ENCODE measurements at regions not wholly inside any gene's neighbourhood (a gene's known extent, or its start where the extent isn't known, plus 50 kb on each side); places are given as distances from the start of the nearest gene placed in this dataset.

DNA sequence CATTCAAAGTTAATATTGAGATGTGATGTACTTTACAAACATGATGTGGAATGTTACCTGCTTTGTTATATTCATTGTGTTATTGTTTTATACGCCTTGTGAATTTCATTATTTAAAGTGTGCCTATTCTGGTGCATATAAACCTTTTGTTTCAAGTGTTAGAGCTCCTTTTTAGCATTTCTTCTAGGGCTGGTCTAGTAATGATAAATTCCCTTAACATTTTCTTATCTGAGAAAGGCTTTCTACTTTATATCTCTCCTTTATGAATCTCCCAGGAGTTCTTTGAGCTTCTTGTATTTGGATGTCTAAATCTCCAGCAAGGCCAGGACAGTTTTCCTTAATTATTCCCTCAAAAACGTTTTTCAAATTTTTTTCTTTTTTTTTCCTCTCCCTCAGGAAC, 1005.6 kb downstream of the IGSF11 start:
- H3K4me3 ChIP-seq (ENCODE audit: control insufficient read depth, low read depth, low read length) = no peak overlapping the region
- TF ChIP-seq, protein P1, sequence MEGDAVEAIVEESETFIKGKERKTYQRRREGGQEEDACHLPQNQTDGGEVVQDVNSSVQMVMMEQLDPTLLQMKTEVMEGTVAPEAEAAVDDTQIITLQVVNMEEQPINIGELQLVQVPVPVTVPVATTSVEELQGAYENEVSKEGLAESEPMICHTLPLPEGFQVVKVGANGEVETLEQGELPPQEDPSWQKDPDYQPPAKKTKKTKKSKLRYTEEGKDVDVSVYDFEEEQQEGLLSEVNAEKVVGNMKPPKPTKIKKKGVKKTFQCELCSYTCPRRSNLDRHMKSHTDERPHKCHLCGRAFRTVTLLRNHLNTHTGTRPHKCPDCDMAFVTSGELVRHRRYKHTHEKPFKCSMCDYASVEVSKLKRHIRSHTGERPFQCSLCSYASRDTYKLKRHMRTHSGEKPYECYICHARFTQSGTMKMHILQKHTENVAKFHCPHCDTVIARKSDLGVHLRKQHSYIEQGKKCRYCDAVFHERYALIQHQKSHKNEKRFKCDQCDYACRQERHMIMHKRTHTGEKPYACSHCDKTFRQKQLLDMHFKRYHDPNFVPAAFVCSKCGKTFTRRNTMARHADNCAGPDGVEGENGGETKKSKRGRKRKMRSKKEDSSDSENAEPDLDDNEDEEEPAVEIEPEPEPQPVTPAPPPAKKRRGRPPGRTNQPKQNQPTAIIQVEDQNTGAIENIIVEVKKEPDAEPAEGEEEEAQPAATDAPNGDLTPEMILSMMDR (conservative IDR thresholded peaks at IDR 0.05; ENCODE audit: control insufficient read depth, insufficient read depth, low read depth, low read length) = no peak
- DNase-seq (ENCODE audit: low read depth) = no peak

DNA sequence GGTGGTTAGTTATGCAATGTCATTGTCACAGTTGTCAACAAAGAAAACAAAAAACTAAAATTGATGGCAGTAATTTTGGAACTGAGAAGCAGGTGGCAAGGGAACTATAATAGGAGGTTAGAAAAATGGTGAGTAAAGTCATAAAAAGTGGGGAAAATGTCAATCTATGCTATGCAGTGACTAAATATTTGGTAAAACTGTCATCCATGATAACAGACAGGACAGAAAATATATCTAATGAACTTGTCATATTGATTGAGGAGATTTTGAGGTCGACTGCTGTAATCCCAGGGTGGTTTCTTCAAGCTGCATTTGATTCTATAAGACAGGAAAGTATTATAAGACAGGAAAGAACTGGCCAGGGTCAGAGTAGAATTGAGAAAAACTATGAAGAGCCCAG, 998.4 kb downstream of the IGSF11 start:
- H3K4me3 ChIP-seq (ENCODE audit: control insufficient read depth, low read depth, low read length) = no peak overlapping the region
- no peak for DNase-seq (ENCODE audit: low read depth)
- TF ChIP-seq, protein P1 (conservative IDR thresholded peaks at IDR 0.05; ENCODE audit: control insufficient read depth, insufficient read depth, low read depth, low read length) = no peak

DNA sequence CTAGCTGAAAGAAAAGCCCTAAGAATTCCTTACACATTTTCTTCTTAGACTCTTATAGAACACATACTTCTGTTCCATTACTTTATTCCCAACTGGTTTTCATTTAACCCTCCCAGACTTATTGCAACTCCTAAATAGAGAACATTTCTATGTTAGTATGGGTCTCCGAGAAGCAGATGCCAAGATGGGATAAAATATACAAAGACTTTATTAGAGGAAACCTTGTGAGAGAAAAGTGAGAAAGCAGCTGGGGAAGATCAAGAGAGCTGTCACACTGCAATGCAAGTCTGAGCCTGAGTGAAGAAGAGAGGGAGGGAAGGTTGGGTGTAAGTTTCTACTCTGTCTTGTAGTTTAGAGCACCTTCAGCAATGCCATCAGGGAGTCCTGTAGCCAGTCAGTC, 979.3 kb downstream of the IGSF11 start:
- TF ChIP-seq, protein P1 (conservative IDR thresholded peaks at IDR 0.05; ENCODE audit: control insufficient read depth, insufficient read depth, low read depth, low read length) = no peak
- H3K4me3 ChIP-seq (ENCODE audit: control insufficient read depth, low read depth, low read length) = no peak overlapping the region
- no peak for DNase-seq (ENCODE audit: low read depth)

- TF ChIP-seq, protein P1 (conservative IDR thresholded peaks at IDR 0.05; ENCODE audit: control insufficient read depth, insufficient read depth, low read depth, low read length) = no peak
- no peak for DNase-seq (ENCODE audit: low read depth)
- H3K4me3 ChIP-seq (ENCODE audit: control insufficient read depth, low read depth, low read length) = no peak overlapping the region
These were observed 977.6 kb downstream of the IGSF11 start for GRCh38 chr3:118057086-118057485.

DNA sequence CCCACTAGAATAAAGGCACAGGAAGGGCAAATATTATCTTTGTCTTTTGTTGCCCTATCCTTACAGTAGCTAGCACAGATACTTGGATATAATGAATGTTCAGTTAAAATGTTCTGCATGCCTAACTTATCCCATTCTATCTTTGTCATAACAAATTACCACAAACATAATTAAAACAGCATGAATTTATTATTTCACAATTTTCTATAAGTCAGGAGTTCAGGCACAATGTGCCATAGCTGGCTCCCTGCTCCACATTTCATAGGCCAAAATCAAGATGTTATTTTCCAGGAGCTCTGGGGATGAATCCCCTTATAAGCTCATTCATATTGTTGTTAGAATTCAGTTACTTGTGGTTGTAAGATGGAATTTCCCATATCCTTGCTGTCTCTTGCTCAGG, 975.5 kb downstream of the IGSF11 start:
- DNase-seq (ENCODE audit: low read depth) = no peak
- H3K4me3 ChIP-seq (ENCODE audit: control insufficient read depth, low read depth, low read length) = no peak overlapping the region
- TF ChIP-seq, protein P1 (conservative IDR thresholded peaks at IDR 0.05; ENCODE audit: control insufficient read depth, insufficient read depth, low read depth, low read length) = no peak

GRCh38 chr3:118067439-118067838, 967.2 kb downstream of the IGSF11 start:
- TF ChIP-seq, protein P1 (conservative IDR thresholded peaks at IDR 0.05; ENCODE audit: control insufficient read depth, insufficient read depth, low read depth, low read length) = no peak
- DNase-seq (ENCODE audit: low read depth) = no peak
- H3K4me3 ChIP-seq (ENCODE audit: control insufficient read depth, low read depth, low read length) = no peak overlapping the region

DNA sequence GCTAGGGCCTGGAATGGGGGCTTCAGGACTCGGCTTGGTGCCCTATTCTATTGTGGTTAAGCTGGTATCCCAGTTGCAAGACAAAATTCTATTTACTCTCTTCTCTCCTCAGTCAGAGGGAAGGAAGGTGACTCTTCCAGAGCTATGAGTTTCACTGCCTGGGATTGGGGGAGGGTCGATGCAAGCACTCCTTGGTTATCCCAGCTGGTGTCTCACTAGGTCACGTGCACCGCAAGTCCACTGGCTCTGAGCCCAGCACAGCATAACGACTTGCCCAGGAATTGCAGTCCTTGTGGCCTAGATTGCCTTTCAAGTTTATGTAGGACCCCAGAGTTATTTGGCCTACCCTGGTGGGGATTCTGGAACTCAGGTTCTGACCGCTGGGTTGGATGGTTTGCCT, 958.8 kb downstream of the IGSF11 start:
- H3K4me3 ChIP-seq (ENCODE audit: control insufficient read depth, low read depth, low read length) = no peak overlapping the region
- TF ChIP-seq, protein P1 (conservative IDR thresholded peaks at IDR 0.05; ENCODE audit: control insufficient read depth, insufficient read depth, low read depth, low read length) = no peak
- no peak for DNase-seq (ENCODE audit: low read depth)

Measured in fibroblast of mammary gland (primary cell).